Type B pancreatic cell (in vitro differentiated cells): ENCODE measurements at regions not wholly inside any gene's neighbourhood (a gene's known extent, or its start where the extent isn't known, plus 50 kb on each side); places are given as distances from the start of the nearest gene placed in this dataset.

Source experiments
- DNase-seq: peaks from one replicate; pipeline ENCODE4 v3.0.0; 2021; ENCODE audit warnings: mixed read lengths; ENCODE audit not compliant: unreplicated experiment; ENCODE audit errors: extremely low spot score
- H3K27ac Mint-ChIP-seq: 2 replicates; pipeline ENCODE4 v1.8.0; 2021; ENCODE audit warnings: mild to moderate bottlenecking, mixed read lengths
- H3K27me3 Mint-ChIP-seq: 2 replicates; pipeline ENCODE4 v1.8.0; 2021; ENCODE audit warnings: mixed read lengths
- H3K36me3 Mint-ChIP-seq: 2 replicates; pipeline ENCODE4 v1.8.0; 2021; ENCODE audit warnings: mixed read lengths
- H3K4me1 Mint-ChIP-seq: one replicate; pipeline ENCODE4 v1.8.0; 2021; ENCODE audit warnings: mixed read lengths; ENCODE audit not compliant: unreplicated experiment
- H3K4me3 Mint-ChIP-seq: 2 replicates; pipeline ENCODE4 v1.8.0; 2021; ENCODE audit warnings: mild to moderate bottlenecking, mixed read lengths
- H3K9me3 Mint-ChIP-seq: 2 replicates; pipeline ENCODE4 v1.8.0; 2021; ENCODE audit warnings: mixed read lengths
- TF ChIP-seq, protein P1 (sequence below): fragments of 200-600 bp; sonication (generic); conservative IDR thresholded peaks from 2 replicates; pipeline ENCODE4 v1.5.0; 2021; ENCODE audit warnings: antibody characterized with exemption, mild to moderate bottlenecking

DNA sequence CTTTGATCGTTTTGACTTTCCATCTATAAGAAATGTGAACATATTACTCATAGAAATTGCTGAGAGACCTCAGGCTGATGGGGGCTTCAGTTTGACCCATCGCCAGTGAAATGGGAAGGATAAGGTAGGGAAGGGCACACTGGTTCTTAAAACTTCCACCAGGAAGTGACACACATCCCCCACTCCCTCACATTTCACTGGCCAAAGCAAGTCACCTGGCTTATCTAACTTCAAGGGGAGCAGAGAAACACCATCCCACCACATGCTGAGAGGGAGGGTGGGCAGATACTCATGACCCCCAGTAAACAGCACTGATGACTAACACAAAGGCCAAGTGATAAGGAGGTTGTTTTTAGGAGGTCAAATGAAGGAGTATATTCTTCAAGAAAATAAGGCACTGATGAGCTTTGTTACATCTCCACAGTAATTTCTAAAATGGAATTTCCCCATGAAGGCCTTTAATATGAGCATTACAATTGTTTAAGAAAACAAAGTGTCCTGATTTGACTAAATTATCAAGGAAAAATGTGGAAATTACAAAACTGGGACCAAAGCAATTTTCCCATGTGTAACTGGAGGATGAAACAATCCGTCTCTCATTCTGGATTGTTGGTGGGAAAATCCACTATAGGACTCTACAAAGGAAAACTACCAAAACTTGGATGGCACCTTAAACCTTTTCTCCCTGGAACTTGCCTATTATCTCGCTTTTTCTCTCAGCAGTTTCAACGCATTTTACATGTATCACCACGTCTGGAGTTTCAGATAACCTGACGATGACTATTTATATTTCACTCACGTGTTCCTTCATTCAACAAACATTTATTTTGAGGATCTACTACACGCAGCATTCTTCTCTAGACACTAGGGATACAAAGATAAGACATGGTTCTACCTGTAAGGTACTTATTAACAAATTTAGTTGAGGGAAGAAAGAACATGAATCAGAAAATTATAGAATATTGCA lies 91.8 kb upstream of the EEA1 start:
- Mint-ChIP-seq H3K9me3 (peaks cover 5% of the 10 kb centered on the region), H3K27ac (peak overlapping the region; percentile 93), H3K4me1 (peaks cover 37% of the 10 kb centered on the region), H3K4me3 (peak overlapping the region; percentile 68), H3K27me3 (no peaks in the 10 kb centered on the region), H3K36me3 (no peaks in the 10 kb centered on the region)
- DNase-seq: no peak
- TF ChIP-seq, protein P1, sequence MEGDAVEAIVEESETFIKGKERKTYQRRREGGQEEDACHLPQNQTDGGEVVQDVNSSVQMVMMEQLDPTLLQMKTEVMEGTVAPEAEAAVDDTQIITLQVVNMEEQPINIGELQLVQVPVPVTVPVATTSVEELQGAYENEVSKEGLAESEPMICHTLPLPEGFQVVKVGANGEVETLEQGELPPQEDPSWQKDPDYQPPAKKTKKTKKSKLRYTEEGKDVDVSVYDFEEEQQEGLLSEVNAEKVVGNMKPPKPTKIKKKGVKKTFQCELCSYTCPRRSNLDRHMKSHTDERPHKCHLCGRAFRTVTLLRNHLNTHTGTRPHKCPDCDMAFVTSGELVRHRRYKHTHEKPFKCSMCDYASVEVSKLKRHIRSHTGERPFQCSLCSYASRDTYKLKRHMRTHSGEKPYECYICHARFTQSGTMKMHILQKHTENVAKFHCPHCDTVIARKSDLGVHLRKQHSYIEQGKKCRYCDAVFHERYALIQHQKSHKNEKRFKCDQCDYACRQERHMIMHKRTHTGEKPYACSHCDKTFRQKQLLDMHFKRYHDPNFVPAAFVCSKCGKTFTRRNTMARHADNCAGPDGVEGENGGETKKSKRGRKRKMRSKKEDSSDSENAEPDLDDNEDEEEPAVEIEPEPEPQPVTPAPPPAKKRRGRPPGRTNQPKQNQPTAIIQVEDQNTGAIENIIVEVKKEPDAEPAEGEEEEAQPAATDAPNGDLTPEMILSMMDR: no peak

- H3K27me3 Mint-ChIP-seq: no peaks in the 10 kb centered on the region
- peaks cover 5% of the 10 kb centered on the region for H3K9me3 Mint-ChIP-seq
- no peaks in the 10 kb centered on the region for H3K36me3 Mint-ChIP-seq
- H3K4me3 Mint-ChIP-seq: no peak overlapping the region
- peaks cover 27% of the 10 kb centered on the region for H3K4me1 Mint-ChIP-seq
- TF ChIP-seq, protein P1: no peak
- no peak for DNase-seq
- no peak overlapping the region for H3K27ac Mint-ChIP-seq
Observed at GRCh38 chr12:93022603-93023340, 93.7 kb upstream of the EEA1 start.

DNA sequence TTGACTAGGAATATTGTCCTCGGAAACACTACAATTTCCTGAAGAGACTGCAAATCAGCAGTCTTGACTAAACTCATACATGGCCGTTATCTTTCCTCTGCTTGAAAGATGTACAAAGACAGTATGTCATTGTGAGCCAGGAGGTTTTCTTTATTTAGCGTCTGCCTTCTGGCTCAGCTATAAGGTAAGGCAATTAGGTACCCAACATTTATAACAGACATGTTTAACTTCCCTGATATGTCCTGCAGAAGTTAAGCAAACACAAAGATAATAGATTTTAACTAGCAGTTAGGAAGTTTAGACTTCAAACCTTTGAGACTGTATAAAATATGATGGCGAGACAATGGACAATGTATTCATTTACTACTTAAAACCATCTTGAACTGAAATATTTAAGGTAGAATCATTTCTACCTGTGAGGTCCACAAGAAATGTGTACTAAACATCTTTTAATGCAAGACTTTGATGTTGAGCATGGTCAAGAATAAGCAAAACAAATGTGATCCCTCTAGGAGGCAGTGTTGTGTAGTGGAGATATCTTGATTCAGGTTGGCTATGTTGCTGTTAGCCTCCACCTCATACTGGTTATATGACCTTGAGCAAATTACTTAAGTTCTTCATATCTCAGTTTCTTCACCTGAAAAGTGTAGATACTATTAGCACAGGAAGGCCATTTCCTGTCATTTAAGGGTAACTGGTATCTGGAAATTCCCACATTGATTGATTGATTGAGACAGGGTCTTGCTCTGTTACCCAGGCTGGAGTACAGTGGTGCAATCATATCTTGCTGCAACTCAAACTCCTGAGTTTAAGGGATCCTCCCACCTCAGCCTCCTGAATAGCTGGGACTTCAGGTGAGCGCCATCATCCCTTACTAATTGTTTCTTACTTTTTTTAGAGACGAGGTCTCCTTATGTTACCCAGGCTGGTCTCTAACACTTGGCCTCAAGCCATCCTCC lies 96.3 kb upstream of the EEA1 start:
- DNase-seq: no peak
- peaks cover 11% of the 10 kb centered on the region for H3K4me1 Mint-ChIP-seq
- TF ChIP-seq, protein P1: peak; percentile 61
- H3K27ac Mint-ChIP-seq: no peak overlapping the region
- H3K36me3 Mint-ChIP-seq: peaks cover 3% of the 10 kb centered on the region
- H3K4me3 Mint-ChIP-seq: no peak overlapping the region
- no peaks in the 10 kb centered on the region for H3K9me3 Mint-ChIP-seq
- peaks cover 3% of the 10 kb centered on the region for H3K27me3 Mint-ChIP-seq

- TF ChIP-seq, protein P1: no peak
- Mint-ChIP-seq H3K4me3 (no peak overlapping the region), H3K4me1 (peaks cover 4% of the 10 kb centered on the region), H3K27me3 (peaks cover 3% of the 10 kb centered on the region), H3K36me3 (peaks cover 3% of the 10 kb centered on the region), H3K9me3 (no peaks in the 10 kb centered on the region), H3K27ac (peak overlapping the region; percentile 44)
- DNase-seq: no peak
Observed at GRCh38 chr12:93027041-93027440, 97.9 kb upstream of the EEA1 start.

GRCh38 chr12:93029091-93029490 lies 100.0 kb upstream of the EEA1 start:
- peaks cover 3% of the 10 kb centered on the region for H3K36me3 Mint-ChIP-seq
- no peak for DNase-seq
- H3K9me3 Mint-ChIP-seq: no peaks in the 10 kb centered on the region
- H3K27ac Mint-ChIP-seq: no peak overlapping the region
- no peak overlapping the region for H3K4me3 Mint-ChIP-seq
- TF ChIP-seq, protein P1: no peak
- H3K4me1 Mint-ChIP-seq: peaks cover 4% of the 10 kb centered on the region
- H3K27me3 Mint-ChIP-seq: peaks cover 3% of the 10 kb centered on the region
